ENCODE measurements at regions not wholly inside any gene's neighbourhood (a gene's known extent, or its start where the extent isn't known, plus 50 kb on each side); places are given as distances from the start of the nearest gene placed in this dataset.

- Histone ChIP-seq H3K4me3 (ENCODE audit: low read depth in 1 of 3, low read length in 3 of 3) (no peak overlapping the region), H3K27ac (ENCODE audit: low read depth in 1 of 3, low read length in 2 of 3) (no peak overlapping the region), H3K4me1 (ENCODE audit: control insufficient read depth in 3 of 3, insufficient read depth in 2 of 3, low read depth in 1 of 3, low read length in 2 of 3) (no peaks in the 10 kb centered on the region), H3K27me3 (ENCODE audit: control insufficient read depth in 3 of 3, insufficient read depth in 3 of 3, low read length in 3 of 3) (no peaks in the 10 kb centered on the region), H3K36me3 (ENCODE audit: control insufficient read depth in 3 of 3, insufficient read depth in 2 of 3, low read depth in 1 of 3, low read length in 3 of 3) (no peaks in the 10 kb centered on the region), H3K9me3 (ENCODE audit: control insufficient read depth in 2 of 2, insufficient read depth in 1 of 2, low read depth in 1 of 2, low read length in 1 of 2) (no peaks in the 10 kb centered on the region)
- DNase-seq (no peak), FAIRE-seq (no peak)
- WGBS, 3 donors, result 79 to 80% (median 80%) methylated on average over 4 of the region's 4 CpGs
Measured at GRCh38 chr2:164115806-164116205, 380.0 kb upstream of the FIGN start.

DNA sequence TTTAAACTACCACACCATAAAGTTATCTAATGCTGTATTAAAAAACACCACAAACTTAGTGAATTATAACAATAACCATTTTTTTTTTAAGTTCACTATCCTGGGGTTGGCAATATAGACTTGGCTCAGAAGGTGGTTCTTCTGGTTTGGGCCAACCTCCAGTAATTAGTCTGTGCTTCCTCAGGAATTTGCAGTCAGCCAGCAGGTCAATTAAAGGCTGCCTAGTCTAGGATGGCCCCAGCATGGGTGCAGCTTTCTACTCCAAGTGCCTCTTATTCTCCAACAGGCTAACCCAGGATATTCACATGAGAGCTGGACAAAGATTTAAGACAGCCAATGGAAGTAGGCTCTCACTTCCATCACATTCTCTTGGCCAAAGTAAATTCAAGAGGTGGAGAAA lies 379.1 kb upstream of the FIGN start:
- Histone ChIP-seq H3K4me1 (ENCODE audit: control insufficient read depth in 3 of 3, insufficient read depth in 2 of 3, low read depth in 1 of 3, low read length in 2 of 3) (no peaks in the 10 kb centered on the region), H3K36me3 (ENCODE audit: control insufficient read depth in 3 of 3, insufficient read depth in 2 of 3, low read depth in 1 of 3, low read length in 3 of 3) (no peaks in the 10 kb centered on the region), H3K27me3 (ENCODE audit: control insufficient read depth in 3 of 3, insufficient read depth in 3 of 3, low read length in 3 of 3) (no peaks in the 10 kb centered on the region), H3K27ac (ENCODE audit: low read depth in 1 of 3, low read length in 2 of 3) (no peak overlapping the region), H3K4me3 (ENCODE audit: low read depth in 1 of 3, low read length in 3 of 3) (no peak overlapping the region), H3K9me3 (ENCODE audit: control insufficient read depth in 2 of 2, insufficient read depth in 1 of 2, low read depth in 1 of 2, low read length in 1 of 2) (no peaks in the 10 kb centered on the region)
- DNase-seq, result no peak
- FAIRE-seq, result no peak

- 75 to 95% (median 93%) methylated on average over 2 of the region's 2 CpGs for WGBS, 3 donors
- H3K4me3 ChIP-seq (ENCODE audit: low read depth in 1 of 3, low read length in 3 of 3), result no peak overlapping the region
- no peaks in the 10 kb centered on the region for H3K4me1 ChIP-seq (ENCODE audit: control insufficient read depth in 3 of 3, insufficient read depth in 2 of 3, low read depth in 1 of 3, low read length in 2 of 3)
- no peaks in the 10 kb centered on the region for H3K27me3 ChIP-seq (ENCODE audit: control insufficient read depth in 3 of 3, insufficient read depth in 3 of 3, low read length in 3 of 3)
- no peaks in the 10 kb centered on the region for H3K36me3 ChIP-seq (ENCODE audit: control insufficient read depth in 3 of 3, insufficient read depth in 2 of 3, low read depth in 1 of 3, low read length in 3 of 3)
- DNase-seq (no peak), FAIRE-seq (no peak)
- H3K27ac ChIP-seq (ENCODE audit: low read depth in 1 of 3, low read length in 2 of 3), result no peak overlapping the region
- H3K9me3 ChIP-seq (ENCODE audit: control insufficient read depth in 2 of 2, insufficient read depth in 1 of 2, low read depth in 1 of 2, low read length in 1 of 2), result peaks cover 0 to 3% of the 10 kb centered on the region in 2 donors
Measured at GRCh38 chr2:164112105-164112504, 376.3 kb upstream of the FIGN start.

- H3K27ac ChIP-seq (ENCODE audit: low read depth in 1 of 3, low read length in 2 of 3), result no peak overlapping the region
- H3K36me3 ChIP-seq (ENCODE audit: control insufficient read depth in 3 of 3, insufficient read depth in 2 of 3, low read depth in 1 of 3, low read length in 3 of 3), result no peaks in the 10 kb centered on the region
- no peak for FAIRE-seq
Measured at GRCh38 chr2:164110515-164110914, 374.7 kb upstream of the FIGN start.

DNA sequence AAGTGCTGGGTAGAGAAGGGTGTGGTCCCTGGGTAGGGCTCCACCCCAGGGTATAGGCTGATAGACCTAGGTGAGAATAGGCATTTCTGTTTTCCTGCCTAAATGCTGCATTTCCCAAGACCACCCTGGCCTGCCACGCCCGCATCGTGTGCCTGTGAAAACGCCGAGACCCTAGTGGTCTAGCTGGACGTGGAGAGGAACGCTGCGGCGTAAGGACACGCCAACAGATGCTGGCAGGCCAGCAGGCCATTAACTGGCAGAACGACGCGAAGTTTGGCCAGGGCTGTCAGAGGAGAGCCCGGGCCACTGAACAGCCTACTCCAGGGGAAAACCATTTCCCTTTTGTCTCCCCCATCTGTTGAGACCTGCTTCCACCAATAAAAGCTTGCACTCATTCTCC lies 373.2 kb upstream of the FIGN start:
- Histone ChIP-seq H3K36me3 (ENCODE audit: control insufficient read depth in 3 of 3, insufficient read depth in 2 of 3, low read depth in 1 of 3, low read length in 3 of 3) (no peaks in the 10 kb centered on the region), H3K27me3 (ENCODE audit: control insufficient read depth in 3 of 3, insufficient read depth in 3 of 3, low read length in 3 of 3) (no peaks in the 10 kb centered on the region), H3K4me1 (ENCODE audit: control insufficient read depth in 3 of 3, insufficient read depth in 2 of 3, low read depth in 1 of 3, low read length in 2 of 3) (no peaks in the 10 kb centered on the region), H3K9me3 (ENCODE audit: control insufficient read depth in 2 of 2, insufficient read depth in 1 of 2, low read depth in 1 of 2, low read length in 1 of 2) (peaks cover 0 to 3% of the 10 kb centered on the region in 2 donors), H3K27ac (ENCODE audit: low read depth in 1 of 3, low read length in 2 of 3) (no peak overlapping the region), H3K4me3 (ENCODE audit: low read depth in 1 of 3, low read length in 3 of 3) (no peak overlapping the region)
- 91 to 95% (median 92%) methylated on average over 14 of the region's 14 CpGs for WGBS, 3 donors
- FAIRE-seq (no peak), DNase-seq (no peak)

More at GRCh38 chr2:164110515-164110914, 374.7 kb upstream of the FIGN start:
- DNase-seq, result no peak
- Histone ChIP-seq H3K27me3 (ENCODE audit: control insufficient read depth in 3 of 3, insufficient read depth in 3 of 3, low read length in 3 of 3) (no peaks in the 10 kb centered on the region), H3K4me1 (ENCODE audit: control insufficient read depth in 3 of 3, insufficient read depth in 2 of 3, low read depth in 1 of 3, low read length in 2 of 3) (no peaks in the 10 kb centered on the region), H3K4me3 (ENCODE audit: low read depth in 1 of 3, low read length in 3 of 3) (no peak overlapping the region), H3K9me3 (ENCODE audit: control insufficient read depth in 2 of 2, insufficient read depth in 1 of 2, low read depth in 1 of 2, low read length in 1 of 2) (peaks cover 0 to 3% of the 10 kb centered on the region in 2 donors)

- WGBS, 3 donors, result 64 to 74% (median 73%) methylated on average over 6 of the region's 6 CpGs
- no peak overlapping the region for H3K4me3 ChIP-seq (ENCODE audit: low read depth in 1 of 3, low read length in 3 of 3)
- no peak overlapping the region for H3K27ac ChIP-seq (ENCODE audit: low read depth in 1 of 3, low read length in 2 of 3)
- H3K9me3 ChIP-seq (ENCODE audit: control insufficient read depth in 2 of 2, insufficient read depth in 1 of 2, low read depth in 1 of 2, low read length in 1 of 2), result no peaks in the 10 kb centered on the region
- DNase-seq, result no peak
- no peaks in the 10 kb centered on the region for H3K36me3 ChIP-seq (ENCODE audit: control insufficient read depth in 3 of 3, insufficient read depth in 2 of 3, low read depth in 1 of 3, low read length in 3 of 3)
- no peaks in the 10 kb centered on the region for H3K27me3 ChIP-seq (ENCODE audit: control insufficient read depth in 3 of 3, insufficient read depth in 3 of 3, low read length in 3 of 3)
- no peaks in the 10 kb centered on the region for H3K4me1 ChIP-seq (ENCODE audit: control insufficient read depth in 3 of 3, insufficient read depth in 2 of 3, low read depth in 1 of 3, low read length in 2 of 3)
- FAIRE-seq, result no peak
Measured at GRCh38 chr2:164103271-164103670, 367.5 kb upstream of the FIGN start.

GRCh38 chr2:164102366-164102765 lies 366.6 kb upstream of the FIGN start:
- 27 to 66% (median 35%) methylated on average over 1 of the region's 1 CpG for WGBS, 3 donors
- H3K36me3 ChIP-seq (ENCODE audit: control insufficient read depth in 3 of 3, insufficient read depth in 2 of 3, low read depth in 1 of 3, low read length in 3 of 3), result no peaks in the 10 kb centered on the region
- no peaks in the 10 kb centered on the region for H3K9me3 ChIP-seq (ENCODE audit: control insufficient read depth in 2 of 2, insufficient read depth in 1 of 2, low read depth in 1 of 2, low read length in 1 of 2)
- no peaks in the 10 kb centered on the region for H3K27me3 ChIP-seq (ENCODE audit: control insufficient read depth in 3 of 3, insufficient read depth in 3 of 3, low read length in 3 of 3)
- no peak for DNase-seq
- H3K4me3 ChIP-seq (ENCODE audit: low read depth in 1 of 3, low read length in 3 of 3), result no peak overlapping the region
- no peak overlapping the region for H3K27ac ChIP-seq (ENCODE audit: low read depth in 1 of 3, low read length in 2 of 3)
- no peak for FAIRE-seq
- H3K4me1 ChIP-seq (ENCODE audit: control insufficient read depth in 3 of 3, insufficient read depth in 2 of 3, low read depth in 1 of 3, low read length in 2 of 3), result no peaks in the 10 kb centered on the region

- Histone ChIP-seq H3K4me1 (ENCODE audit: control insufficient read depth in 3 of 3, insufficient read depth in 2 of 3, low read depth in 1 of 3, low read length in 2 of 3) (no peaks in the 10 kb centered on the region), H3K9me3 (ENCODE audit: control insufficient read depth in 2 of 2, insufficient read depth in 1 of 2, low read depth in 1 of 2, low read length in 1 of 2) (no peaks in the 10 kb centered on the region), H3K27me3 (ENCODE audit: control insufficient read depth in 3 of 3, insufficient read depth in 3 of 3, low read length in 3 of 3) (no peaks in the 10 kb centered on the region), H3K4me3 (ENCODE audit: low read depth in 1 of 3, low read length in 3 of 3) (no peak overlapping the region), H3K27ac (ENCODE audit: low read depth in 1 of 3, low read length in 2 of 3) (no peak overlapping the region), H3K36me3 (ENCODE audit: control insufficient read depth in 3 of 3, insufficient read depth in 2 of 3, low read depth in 1 of 3, low read length in 3 of 3) (no peaks in the 10 kb centered on the region)
- 55 to 70% (median 59%) methylated on average over 4 of the region's 4 CpGs for WGBS, 3 donors
- DNase-seq (no peak), FAIRE-seq (no peak)
Measured at GRCh38 chr2:164091673-164092072, 355.9 kb upstream of the FIGN start.

GRCh38 chr2:164090533-164090932 lies 354.7 kb upstream of the FIGN start:
- Histone ChIP-seq H3K27ac (ENCODE audit: low read depth in 1 of 3, low read length in 2 of 3) (no peak overlapping the region), H3K4me3 (ENCODE audit: low read depth in 1 of 3, low read length in 3 of 3) (no peak overlapping the region), H3K36me3 (ENCODE audit: control insufficient read depth in 3 of 3, insufficient read depth in 2 of 3, low read depth in 1 of 3, low read length in 3 of 3) (no peaks in the 10 kb centered on the region), H3K9me3 (ENCODE audit: control insufficient read depth in 2 of 2, insufficient read depth in 1 of 2, low read depth in 1 of 2, low read length in 1 of 2) (no peaks in the 10 kb centered on the region), H3K4me1 (ENCODE audit: control insufficient read depth in 3 of 3, insufficient read depth in 2 of 3, low read depth in 1 of 3, low read length in 2 of 3) (no peaks in the 10 kb centered on the region), H3K27me3 (ENCODE audit: control insufficient read depth in 3 of 3, insufficient read depth in 3 of 3, low read length in 3 of 3) (no peaks in the 10 kb centered on the region)
- no peak for DNase-seq
- 42 to 55% (median 43%) methylated on average over 3 of the region's 3 CpGs for WGBS, 3 donors
- no peak for FAIRE-seq
